ENCODE measurements at regions not wholly inside any gene's neighbourhood (a gene's known extent, or its start where the extent isn't known, plus 50 kb on each side); places are given as distances from the start of the nearest gene placed in this dataset.

- no peak overlapping the region for H3K4me3 ChIP-seq (ENCODE audit: low read depth, low read length)
- in situ Hi-C loops (cut with HindIII; ENCODE audit: low pct_ligation_motif_present, low sequenced_read_pairs): no loop called here
- no peak for DNase-seq
- TF ChIP-seq CTCF (IDR thresholded peaks at IDR 0.05; ENCODE audit: low read depth, low read length, missing control alignments): no peak
- no peak overlapping the region for H3K27ac ChIP-seq
- H3K36me3 ChIP-seq (replicated peaks): no peaks in the 10 kb centered on the region
- no peaks in the 10 kb centered on the region for H3K27me3 ChIP-seq (replicated peaks)
These were observed 227.3 kb downstream of the LURAP1L start for GRCh38 chr9:13001989-13002580.

- no peak overlapping the region for H3K4me3 ChIP-seq (ENCODE audit: low read depth, low read length)
- H3K36me3 ChIP-seq (replicated peaks): no peaks in the 10 kb centered on the region
- no peak for TF ChIP-seq CTCF (IDR thresholded peaks at IDR 0.05; ENCODE audit: low read depth, low read length, missing control alignments)
- H3K27ac ChIP-seq: no peak overlapping the region
- H3K27me3 ChIP-seq (replicated peaks): no peaks in the 10 kb centered on the region
- no peak for DNase-seq
- in situ Hi-C loops (cut with HindIII; ENCODE audit: low pct_ligation_motif_present, low sequenced_read_pairs): no loop called here
These were observed 227.9 kb downstream of the LURAP1L start for GRCh38 chr9:13002740-13003139.

GRCh38 chr9:13009871-13010270, 235.1 kb downstream of the LURAP1L start:
- DNase-seq: no peak
- no peaks in the 10 kb centered on the region for H3K36me3 ChIP-seq (replicated peaks)
- TF ChIP-seq CTCF (IDR thresholded peaks at IDR 0.05; ENCODE audit: low read depth, low read length, missing control alignments): no peak
- in situ Hi-C loops (cut with HindIII; ENCODE audit: low pct_ligation_motif_present, low sequenced_read_pairs): no loop called here
- H3K27me3 ChIP-seq (replicated peaks): no peaks in the 10 kb centered on the region
- no peak overlapping the region for H3K4me3 ChIP-seq (ENCODE audit: low read depth, low read length)
- H3K27ac ChIP-seq: no peak overlapping the region

- Histone ChIP-seq H3K4me3 (ENCODE audit: low read depth, low read length) (no peak overlapping the region), H3K27ac (no peak overlapping the region), H3K27me3 (replicated peaks) (no peaks in the 10 kb centered on the region), H3K36me3 (replicated peaks) (no peaks in the 10 kb centered on the region)
- in situ Hi-C loops (cut with HindIII; ENCODE audit: low pct_ligation_motif_present, low sequenced_read_pairs): no loop called here
- no peak for TF ChIP-seq CTCF (IDR thresholded peaks at IDR 0.05; ENCODE audit: low read depth, low read length, missing control alignments)
- no peak for DNase-seq
These were observed 239.4 kb downstream of the LURAP1L start for GRCh38 chr9:13013991-13014883.

GRCh38 chr9:13017260-13017659, 242.4 kb downstream of the LURAP1L start:
- Histone ChIP-seq H3K27ac (no peak overlapping the region), H3K36me3 (replicated peaks) (no peaks in the 10 kb centered on the region), H3K27me3 (replicated peaks) (no peaks in the 10 kb centered on the region), H3K4me3 (ENCODE audit: low read depth, low read length) (no peak overlapping the region)
- in situ Hi-C loops (cut with HindIII; ENCODE audit: low pct_ligation_motif_present, low sequenced_read_pairs): no loop called here
- no peak for TF ChIP-seq CTCF (IDR thresholded peaks at IDR 0.05; ENCODE audit: low read depth, low read length, missing control alignments)
- no peak for DNase-seq
